Spleen (tissue), 7 donors: ENCODE measurements at regions not wholly inside any gene's neighbourhood (a gene's known extent, or its start where the extent isn't known, plus 50 kb on each side); places are given as distances from the start of the nearest gene placed in this dataset.

ENCODE experiments used
- POLR2A ChIP-seq, 3 donors: fragments of 450-650 bp; IDR thresholded peaks; one replicate each; pipeline ENCODE4 v1.5.1; 2017; ENCODE audit warnings: antibody characterized with exemption in 3 of 3, mild to moderate bottlenecking in 1 of 3
- POLR2AphosphoS5 ChIP-seq, 3 donors: sonication (generic); formaldehyde crosslinking; IDR thresholded peaks; one replicate each; pipeline ENCODE4 v1.5.1; 2017; ENCODE audit warnings: antibody characterized with exemption in 3 of 3
- TF ChIP-seq, protein P1 (sequence below), 11 experiments: fragments of 200-600 bp in 7 of 11; fragments of 450-650 bp in 4 of 11; sonication (generic) in 4 of 11; IDR thresholded peaks in 8 of 11; conservative IDR thresholded peaks in 3 of 11; 1 replicate in 7 of 11; 2 replicates in 4 of 11; pipeline versions ENCODE4 v1.4.0 to v1.8.0; 2016 to 2021; ENCODE audit warnings: antibody characterized with exemption in 11 of 11, inconsistent platforms in 4 of 11, mild to moderate bottlenecking in 1 of 11
- donor health status: DM: no; HTN: no; CAD: no; lungs with moderate emphysema.
- donor health status: DM: no; HTN: no; CAD: no.
- donor health status: DM: no; HTN: no; CAD: no.

DNA sequence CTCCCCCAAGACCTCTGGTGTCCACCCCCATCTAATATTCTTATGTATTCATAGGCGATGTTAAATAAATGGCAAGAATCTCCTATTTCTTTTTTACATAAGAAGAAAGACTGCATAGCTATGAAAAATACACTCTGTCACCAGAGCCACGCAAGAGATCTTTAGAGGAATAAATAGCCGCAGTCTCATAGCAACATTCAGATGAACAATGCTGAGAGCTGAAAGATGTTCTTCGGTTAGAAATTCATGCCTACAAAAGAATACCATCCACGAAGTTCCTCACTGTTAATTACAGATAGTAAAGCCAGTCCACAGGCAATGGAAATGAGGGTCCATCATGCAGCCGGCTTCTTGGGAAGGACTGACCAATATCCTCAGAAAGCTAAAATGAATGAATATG lies 76.0 kb upstream of the SOD1 start:
- TF ChIP-seq, protein P1, sequence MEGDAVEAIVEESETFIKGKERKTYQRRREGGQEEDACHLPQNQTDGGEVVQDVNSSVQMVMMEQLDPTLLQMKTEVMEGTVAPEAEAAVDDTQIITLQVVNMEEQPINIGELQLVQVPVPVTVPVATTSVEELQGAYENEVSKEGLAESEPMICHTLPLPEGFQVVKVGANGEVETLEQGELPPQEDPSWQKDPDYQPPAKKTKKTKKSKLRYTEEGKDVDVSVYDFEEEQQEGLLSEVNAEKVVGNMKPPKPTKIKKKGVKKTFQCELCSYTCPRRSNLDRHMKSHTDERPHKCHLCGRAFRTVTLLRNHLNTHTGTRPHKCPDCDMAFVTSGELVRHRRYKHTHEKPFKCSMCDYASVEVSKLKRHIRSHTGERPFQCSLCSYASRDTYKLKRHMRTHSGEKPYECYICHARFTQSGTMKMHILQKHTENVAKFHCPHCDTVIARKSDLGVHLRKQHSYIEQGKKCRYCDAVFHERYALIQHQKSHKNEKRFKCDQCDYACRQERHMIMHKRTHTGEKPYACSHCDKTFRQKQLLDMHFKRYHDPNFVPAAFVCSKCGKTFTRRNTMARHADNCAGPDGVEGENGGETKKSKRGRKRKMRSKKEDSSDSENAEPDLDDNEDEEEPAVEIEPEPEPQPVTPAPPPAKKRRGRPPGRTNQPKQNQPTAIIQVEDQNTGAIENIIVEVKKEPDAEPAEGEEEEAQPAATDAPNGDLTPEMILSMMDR (IDR thresholded peaks at IDR 0.05 in 8 of 11, conservative IDR thresholded peaks at IDR 0.05 in 3 of 11), result no peak
- no peak for TF ChIP-seq POLR2A (IDR thresholded peaks at IDR 0.05)
- TF ChIP-seq POLR2AphosphoS5 (IDR thresholded peaks at IDR 0.05), result no peak
